Glomerular endothelial cell (primary cell): ENCODE measurements at regions not wholly inside any gene's neighbourhood (a gene's known extent, or its start where the extent isn't known, plus 50 kb on each side); places are given as distances from the start of the nearest gene placed in this dataset.
"Not testable (repeated sequence)": the region's sequence is repeated elsewhere in the genome, so short reads cannot be mapped to it uniquely, and the experiment has no call there.

Experiments used
- DNase-seq: peaks from one replicate; pipeline ENCODE4 v3.0.0-alpha.2; 2011; ENCODE audit warnings: low read depth, low spot score; ENCODE audit errors: extremely low read depth

DNA sequence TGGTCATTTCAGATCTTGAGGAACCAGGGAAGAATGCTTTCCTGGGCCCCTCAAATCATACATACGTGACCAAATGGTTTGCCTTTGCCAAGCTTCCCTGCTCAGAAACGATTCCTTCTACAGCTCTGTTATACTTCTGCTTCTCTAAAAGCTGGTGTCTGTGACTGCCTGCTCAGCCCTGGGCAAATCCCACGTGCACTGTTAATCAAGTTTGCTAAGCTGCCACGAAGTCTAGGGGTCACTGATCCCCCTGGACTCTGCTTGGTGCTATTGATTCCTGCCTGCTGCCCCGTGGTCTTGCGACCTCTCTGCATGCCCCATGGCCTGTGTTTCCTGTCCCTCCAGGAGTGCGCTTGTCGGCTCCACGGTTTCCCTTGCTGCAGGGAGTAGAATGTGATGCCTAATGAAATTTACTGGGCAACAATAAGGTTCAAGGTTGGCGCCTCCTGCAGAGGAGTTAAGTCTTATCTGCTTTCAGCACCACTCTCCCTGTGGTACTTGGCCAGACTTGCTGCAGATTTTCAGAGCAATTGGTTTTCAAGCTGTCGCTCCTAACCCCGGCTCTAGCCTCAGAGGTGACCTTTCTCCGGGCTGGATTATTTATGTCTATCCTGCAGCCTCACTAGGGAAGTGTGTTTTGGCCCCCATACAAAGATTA, 201.6 kb upstream of the FZD8 start:
- no peak for DNase-seq

DNA sequence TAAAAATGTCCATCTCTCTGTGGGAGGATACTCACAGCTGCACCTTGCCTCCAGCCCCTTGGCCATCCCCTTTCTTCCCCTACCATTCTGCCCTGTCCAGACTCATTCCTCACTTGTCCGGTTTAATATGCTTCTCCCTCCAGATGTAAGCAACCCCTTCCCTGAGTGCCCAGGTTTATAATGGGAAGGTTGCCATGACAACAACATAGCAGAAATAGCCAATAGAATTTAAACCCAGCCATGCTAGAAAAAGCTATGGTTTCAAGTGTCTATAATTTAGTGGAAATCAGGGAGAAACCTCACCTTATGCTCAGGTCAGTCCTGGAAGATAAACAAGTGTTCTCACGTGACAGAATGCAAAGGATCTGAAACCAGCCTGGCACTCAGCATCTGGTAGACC, 196.0 kb upstream of the FZD8 start:
- DNase-seq: no peak

DNA sequence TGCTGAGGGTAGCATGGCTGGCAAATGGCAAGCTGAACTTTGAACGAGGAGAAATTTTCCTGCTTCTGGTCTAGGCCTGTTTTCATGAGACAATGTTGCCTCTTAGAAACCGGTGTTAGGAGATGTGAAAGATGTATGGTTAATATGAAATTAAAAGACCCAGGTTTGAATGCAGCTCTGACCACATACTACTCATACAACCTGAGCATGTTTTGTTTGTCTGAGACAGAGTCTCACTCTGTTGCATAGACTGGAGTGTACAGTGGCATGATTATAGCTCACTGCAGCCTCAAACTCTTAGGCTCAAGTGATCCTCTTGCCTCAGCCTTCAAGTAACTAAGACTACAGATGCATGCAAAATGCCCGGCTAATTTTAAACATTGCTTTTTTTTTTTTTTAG, 193.4 kb upstream of the FZD8 start:
- DNase-seq: no peak

DNA sequence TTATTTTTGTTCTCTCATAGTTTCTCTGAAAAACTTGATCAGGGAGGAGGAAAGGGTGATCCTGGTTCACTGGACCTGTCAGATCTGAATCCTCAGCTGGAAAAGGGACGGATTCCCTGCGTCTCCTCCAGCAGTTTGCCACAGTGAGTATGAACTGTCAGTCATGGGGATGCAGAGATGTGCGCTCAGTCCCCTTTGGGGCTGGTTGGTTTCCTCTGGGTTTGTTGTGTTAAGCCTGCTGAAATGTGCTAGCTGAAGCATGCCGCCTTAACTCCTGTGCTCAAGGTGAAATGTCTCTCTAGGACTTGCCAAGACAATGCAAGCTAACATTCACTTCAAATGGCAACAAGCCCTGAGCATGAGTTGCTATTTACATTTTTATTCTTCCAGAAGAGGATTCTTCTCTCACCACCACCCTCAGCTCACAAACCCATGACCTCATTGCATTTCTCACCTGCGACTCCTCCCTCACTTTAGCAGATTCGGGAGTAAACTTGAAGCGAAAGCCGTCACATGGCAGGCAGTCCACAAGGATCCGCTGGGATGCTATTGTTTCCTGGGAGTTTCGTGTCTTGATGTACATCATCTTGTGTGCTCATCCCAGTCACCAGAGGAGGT, 192.9 kb upstream of the FZD8 start:
- no peak for DNase-seq

DNA sequence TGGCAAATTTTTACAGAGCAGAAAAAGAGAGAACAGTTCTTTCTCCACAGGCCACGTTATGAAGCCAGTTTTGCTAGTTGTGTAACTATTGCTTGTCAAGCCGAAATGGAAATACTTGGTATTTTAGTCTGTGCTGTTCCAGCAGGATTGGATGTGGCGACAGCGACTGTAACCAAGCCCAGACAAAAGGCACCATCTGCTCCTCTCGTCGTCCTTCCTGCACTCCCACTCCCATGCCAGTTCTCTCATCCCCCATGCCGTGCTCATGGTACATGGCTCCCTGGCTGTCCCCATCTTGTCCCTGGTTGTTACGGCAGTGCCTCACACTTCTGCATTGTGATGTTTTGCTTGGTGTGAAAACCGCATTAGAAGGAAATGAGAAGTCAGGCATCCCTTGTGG, 185.7 kb upstream of the FZD8 start:
- no peak for DNase-seq

DNA sequence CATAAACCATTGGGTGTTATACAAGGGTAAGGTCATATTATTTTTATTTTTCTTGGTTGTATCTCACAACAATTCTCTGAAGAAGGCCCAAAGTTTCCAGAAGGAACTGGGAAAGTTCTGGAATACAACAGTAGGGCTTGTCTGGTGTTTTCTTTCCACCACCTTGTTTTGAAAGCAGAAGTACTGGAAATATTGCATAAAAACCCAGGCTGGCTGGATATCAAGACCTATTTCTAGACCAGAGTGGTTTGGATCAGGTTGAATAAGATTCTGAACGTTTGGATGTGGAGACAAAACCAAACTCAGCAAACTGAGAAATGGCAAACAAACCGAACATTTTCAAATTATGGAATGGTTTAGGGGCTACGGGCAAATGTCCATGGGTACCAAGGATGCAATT, 182.6 kb upstream of the FZD8 start:
- no peak for DNase-seq

DNA sequence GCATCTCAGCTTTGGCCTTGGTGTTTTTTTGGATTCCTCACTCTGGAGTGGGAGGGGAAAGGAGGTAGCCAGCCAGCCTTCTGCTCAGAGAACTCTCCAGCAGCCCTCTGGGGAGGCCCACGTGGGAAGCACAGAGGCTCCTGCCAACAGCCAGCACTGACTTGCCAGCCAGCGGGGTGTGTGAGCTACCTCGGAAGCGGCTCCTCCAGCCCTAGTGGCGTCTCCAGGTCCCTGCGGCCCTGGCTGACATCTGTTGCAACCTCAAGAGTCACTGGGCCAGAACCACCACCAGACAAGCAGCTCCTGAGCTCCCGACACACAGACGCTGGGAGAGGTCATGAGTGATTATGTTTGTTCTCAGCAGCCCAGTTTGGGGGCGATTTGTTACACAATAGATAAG, 180.2 kb upstream of the FZD8 start:
- DNase-seq: no peak

DNA sequence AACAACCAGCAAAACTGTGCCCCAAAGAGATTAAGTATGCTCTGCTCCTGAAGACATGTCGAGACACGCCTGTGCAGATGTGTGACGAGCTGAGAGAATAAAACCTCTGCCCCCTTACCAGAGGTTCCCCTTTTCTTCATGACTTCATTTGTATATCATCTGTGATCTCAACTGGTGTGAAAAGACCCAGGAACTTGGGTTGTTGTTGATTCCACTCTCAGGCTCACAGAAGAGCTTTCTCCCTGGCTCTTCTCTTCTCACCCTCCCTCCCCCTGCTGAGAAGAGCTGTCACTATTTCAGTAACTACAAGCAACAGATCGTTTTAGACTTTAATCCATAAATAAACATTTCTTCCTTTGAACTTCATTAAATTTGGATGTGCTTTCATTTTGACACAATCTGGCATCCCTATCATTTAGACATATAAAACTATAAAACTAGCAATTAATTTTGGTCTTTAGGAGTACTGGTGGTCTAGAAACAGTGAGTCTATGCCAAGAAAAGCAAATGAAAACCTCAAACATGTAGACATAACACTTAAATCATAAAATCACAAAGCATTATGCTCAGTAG, 179.3 kb upstream of the FZD8 start:
- no peak for DNase-seq

DNA sequence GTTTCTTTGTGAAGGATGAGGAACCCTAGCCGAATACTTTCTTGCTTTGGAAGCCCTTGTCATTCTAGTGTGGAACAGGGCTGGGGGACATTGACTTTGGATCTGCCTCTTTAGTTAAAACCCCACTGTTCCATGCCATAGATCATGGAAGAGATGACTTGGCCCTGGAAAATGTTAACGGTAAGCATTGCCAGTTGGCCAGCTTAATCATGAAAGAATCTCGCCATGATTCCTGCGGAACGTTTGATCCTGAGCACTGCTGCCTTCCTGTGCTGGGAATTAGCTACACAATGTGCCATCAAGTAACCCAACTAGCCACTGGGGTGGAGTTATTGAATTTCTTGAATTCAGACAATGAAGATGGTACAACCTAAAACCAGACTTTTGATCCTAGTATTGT, 177.6 kb upstream of the FZD8 start:
- no peak for DNase-seq

DNA sequence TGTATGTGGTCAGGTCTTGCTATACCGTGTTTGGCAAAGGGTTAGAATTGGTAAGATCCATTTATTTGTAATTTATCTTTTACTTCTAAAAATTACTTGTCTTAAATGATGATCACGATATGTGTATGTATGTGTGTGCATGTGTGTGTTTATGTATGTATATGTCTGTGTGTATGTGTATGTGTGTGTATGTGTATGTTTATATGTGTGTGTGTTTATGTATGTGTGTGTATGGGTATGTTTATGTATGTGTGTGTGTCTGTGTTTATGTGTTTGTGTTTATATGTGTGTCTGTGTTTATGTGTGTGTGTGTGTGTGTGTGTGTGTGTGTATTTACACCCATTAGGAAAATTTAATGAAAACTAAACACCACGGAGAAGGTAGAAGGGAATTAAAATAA, 176.9 kb upstream of the FZD8 start:
- DNase-seq: no peak

DNA sequence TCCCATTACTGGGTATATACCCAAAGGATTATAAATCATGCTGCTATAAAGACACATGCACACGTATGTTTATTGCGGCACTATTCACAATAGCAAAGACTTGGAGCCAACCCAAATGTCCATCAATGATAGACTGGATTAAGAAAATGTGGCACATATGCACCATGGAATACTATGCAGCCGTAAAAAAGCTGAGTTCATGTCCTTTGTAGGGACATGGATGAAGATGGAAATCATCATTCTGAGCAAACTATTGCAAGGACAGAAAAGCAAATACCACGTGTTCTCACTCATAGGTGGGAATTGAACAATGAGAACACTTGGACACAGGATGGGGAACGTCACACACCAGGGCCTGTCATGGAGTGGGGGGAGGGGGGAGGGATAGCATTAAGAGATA, 175.0 kb upstream of the FZD8 start:
- not testable (repeated sequence) for DNase-seq

DNA sequence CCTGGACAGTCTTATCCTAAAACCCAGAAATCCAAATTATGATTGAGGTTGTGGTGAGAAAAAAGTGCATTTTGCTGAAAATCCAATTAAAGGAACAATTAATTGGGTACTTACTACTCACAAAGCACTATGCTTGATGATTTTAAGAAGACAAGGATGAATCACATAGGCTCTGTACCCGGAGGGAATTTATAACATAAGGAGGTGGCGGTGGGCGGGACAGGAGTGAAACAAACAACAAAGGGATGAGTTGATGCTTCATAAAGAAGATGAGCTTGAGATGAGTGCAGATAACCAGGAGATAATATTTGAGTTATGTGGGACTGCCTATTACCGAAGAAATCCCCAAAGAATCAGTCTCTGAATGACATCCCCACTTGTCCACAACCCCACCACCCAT, 171.1 kb upstream of the FZD8 start:
- DNase-seq: no peak

DNA sequence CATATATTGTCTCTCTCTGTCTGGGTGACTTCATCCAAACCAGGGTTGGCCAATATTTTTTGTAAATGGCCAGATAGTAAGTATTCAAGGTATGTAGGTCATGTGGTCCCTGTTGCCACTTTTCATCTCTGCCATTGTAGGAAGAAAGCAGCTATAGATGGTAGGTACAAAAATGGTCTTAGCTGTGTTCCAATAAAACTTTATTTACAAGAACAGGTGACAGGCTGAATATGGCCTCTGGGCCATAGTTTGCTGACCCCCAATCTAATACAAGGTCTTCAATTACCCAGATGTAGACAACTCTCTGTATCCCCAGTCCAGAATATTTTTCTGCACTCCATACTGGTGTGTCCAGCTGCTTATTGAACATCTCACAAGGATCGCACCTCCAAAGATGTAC, 166.2 kb upstream of the FZD8 start:
- no peak for DNase-seq

DNA sequence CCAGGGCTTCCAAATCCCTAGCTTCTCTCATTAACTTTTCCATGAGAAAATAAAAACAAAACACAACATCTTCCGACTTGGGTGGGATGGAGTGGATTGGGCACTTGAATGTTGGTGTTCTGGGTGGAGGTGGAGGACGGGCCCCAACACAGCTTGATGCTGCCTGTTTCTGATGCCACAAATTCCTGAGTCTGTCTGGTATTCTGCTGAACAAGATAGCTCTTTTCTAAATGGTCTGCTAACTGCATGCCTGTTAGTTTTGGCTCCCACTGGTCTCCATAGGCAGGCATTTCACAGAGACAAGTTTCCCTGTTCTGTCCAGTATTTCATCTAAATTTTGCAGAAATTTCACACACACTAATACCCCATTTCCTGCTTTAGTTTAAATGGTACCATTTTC, 160.9 kb upstream of the FZD8 start:
- DNase-seq: no peak

DNA sequence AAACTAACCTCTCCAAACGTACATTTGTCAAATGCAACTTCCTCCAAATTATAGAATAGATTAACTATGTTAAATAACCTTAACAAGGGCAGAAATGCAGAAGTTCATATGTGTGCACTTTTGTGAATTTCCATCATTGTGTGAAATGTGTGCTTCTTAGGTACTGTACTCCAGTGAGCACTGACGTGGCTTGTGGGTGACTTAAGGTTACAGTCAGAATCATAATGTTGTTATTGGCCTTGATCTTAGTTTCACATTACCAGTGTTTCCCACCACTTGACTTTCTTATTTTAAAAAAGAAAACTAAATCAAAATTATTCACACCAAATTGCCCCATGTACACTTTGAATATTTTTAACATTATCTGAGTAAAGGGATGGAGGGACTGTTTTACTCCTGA, 155.1 kb upstream of the FZD8 start:
- DNase-seq: no peak

DNA sequence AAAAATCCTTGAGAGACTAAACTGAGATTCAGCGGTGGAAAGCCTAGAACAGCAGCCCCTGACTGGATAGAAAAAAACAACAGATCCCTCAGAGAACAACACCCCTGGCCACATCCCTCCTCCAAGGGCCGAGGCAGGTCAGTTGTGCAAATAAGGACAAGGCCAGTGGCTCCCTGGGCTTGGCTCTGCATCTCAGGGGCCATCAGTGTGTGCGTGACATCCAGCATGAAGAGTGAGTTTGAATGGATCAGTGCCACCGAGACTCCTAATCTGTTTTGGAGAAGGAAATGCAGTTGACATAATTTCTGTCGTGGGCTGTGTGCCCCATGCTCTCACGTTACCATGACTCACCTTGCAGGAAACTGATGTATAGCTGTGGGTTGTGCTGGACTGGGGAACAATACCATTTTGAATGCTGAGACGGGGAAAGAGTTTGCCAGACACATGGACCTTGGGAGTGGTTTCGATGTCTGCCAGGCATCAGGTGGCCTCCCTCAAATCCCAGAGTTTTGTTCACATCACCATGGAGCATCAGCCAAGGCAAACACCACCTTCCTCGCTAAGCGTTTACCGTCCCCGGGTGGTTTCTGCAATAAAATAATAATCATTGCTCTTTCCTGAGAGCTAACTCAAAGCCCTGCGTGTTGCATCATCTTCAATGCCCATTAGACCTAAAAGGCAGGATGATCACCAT, 153.2 kb upstream of the FZD8 start:
- DNase-seq: peak; percentile 47

DNA sequence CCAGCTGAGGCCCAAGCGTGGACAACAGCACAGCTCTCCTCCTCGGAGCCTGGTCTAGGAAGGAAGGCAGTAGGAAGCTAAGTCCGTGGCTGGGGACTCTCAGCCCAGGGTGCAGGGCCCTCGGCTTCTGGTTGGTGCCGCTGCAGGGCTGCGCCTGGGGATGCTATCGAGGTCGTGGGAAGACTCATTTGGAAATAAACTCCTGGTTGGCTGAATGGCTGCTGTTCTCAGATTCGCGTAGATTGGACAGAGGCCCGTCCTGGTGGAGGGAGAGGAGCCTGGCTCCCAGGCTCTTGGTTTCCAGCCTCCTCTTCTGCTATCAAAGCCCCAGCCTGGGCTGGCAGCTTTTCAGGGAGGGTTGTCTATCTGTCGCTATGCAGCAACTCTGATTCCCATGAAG, 152.6 kb upstream of the FZD8 start:
- no peak for DNase-seq

DNA sequence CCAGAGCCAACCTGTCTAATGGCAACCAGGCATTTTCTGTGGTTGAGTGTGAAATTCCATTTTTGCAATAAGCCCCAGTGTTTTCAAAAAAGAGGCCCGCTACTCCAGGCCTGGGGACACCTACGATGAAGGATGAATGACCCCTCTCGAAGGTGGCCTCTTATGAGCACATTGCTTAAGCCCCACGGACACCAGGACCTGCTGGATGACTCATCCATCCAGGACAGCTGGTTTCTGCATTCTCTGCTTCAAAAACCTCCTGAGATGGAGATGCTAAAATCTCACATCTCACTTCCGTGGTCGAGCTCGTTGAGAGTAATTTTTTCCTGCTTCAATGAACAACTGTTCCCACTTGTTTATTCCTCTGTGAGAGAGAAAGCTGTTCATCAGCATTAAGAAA, 150.2 kb upstream of the FZD8 start:
- no peak for DNase-seq

DNA sequence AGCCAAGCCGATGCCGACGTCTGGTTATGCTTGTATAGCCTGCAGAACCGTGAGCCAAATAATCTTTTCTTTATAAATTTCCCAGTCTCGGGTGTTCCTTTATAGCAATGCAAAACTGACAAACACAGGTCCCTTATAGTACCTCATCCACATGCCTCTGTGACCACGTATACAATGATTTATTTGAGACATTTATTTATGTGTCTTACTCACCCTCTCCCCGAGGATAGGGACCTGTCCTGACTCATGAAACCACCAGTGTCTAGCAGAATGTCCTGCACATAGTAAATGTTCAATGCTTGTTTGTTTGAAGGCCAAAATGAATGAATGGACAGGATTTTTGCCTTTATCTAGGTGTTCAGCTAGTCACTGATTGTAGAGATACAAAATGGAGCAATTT, 147.9 kb upstream of the FZD8 start:
- no peak for DNase-seq

DNA sequence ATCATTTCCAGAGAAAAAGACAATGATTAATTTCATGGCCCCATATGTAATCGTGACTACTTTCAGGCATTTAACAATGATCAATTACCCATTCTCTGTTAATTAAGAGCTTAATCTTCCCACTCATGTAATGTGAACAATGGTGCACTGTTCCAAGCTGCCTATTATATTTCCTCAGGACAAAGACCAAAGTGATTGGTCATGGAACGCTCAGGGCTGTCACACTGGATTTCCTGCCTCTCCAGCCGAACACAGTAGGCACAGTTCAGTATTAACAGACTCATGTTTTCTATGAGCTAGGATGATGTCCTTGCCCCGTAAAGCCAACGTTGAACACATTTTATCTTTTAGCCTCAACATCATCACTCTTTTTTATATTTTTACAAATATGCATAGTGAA, 142.7 kb upstream of the FZD8 start:
- no peak for DNase-seq

DNA sequence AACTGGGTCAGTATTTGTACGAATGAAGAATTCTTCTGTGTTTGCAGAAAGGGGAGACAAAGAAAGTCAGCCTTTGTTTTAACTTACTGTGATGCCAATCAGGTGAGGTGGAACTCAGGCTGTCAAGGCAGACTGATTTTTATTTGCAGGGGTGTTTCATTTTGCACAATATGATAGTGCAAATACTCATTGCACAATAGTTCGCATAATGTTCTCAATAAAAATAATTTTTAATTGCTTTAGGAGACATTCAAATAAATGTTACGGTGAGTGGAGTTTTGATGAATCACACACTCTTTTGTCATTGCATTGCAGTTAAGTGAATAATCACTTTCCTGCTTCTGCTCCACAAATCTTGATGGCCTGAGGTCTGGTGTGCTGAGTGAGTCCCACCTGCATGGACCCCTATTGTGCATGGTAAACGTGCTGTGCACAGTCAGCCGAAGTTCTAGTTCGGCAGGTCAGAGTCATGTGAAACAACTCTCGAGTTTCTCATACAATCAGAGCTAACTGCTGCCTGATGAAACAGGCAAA, 141.3 kb upstream of the FZD8 start:
- DNase-seq: no peak

DNA sequence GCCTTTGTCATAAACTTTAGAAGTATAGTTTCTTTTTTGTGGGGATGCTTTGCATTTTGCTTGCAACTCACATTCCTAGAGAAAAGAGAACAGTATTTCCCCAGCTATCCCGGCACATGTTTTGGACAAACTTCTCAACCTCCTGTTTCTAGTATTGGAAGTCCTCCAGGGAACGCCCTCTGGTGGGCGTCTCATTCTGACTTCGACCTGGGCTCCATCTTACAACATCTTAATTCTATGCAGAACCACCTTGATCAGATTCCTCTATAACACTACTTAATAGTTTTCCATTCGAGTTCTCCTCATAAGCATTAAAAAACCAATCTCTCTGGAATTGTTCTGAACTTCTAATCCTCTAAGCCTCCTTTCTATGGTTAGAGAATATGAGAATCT, 139.5 kb upstream of the FZD8 start:
- DNase-seq: no peak
